ENCODE measurements at regions not wholly inside any gene's neighbourhood (a gene's known extent, or its start where the extent isn't known, plus 50 kb on each side); places are given as distances from the start of the nearest gene placed in this dataset.
"Not testable (repeated sequence)": the region's sequence is repeated elsewhere in the genome, so short reads cannot be mapped to it uniquely, and the experiment has no call there.

- H3K27me3 ChIP-seq (ENCODE audit: control insufficient read depth, insufficient read depth, low read length) = no peaks in the 10 kb centered on the region
- peak; percentile 62 for DNase-seq
- no peaks in the 10 kb centered on the region for H3K36me3 ChIP-seq (replicated peaks; ENCODE audit: control insufficient read depth, insufficient read depth, low read length)
- no peak overlapping the region for H3K4me3 ChIP-seq (ENCODE audit: insufficient read depth, low read depth, low read length)
Observed at GRCh38 chr10:28381903-28382347, 79.1 kb upstream of the MPP7 start.

- H3K27me3 ChIP-seq (ENCODE audit: control insufficient read depth, insufficient read depth, low read length) = no peaks in the 10 kb centered on the region
- no peak for DNase-seq
- H3K4me3 ChIP-seq (ENCODE audit: insufficient read depth, low read depth, low read length) = no peak overlapping the region
Observed at GRCh38 chr10:28382525-28383269, 79.8 kb upstream of the MPP7 start.

GRCh38 chr10:28384557-28384956, 81.7 kb upstream of the MPP7 start:
- no peak overlapping the region for H3K4me3 ChIP-seq (ENCODE audit: insufficient read depth, low read depth, low read length)
- H3K27me3 ChIP-seq (ENCODE audit: control insufficient read depth, insufficient read depth, low read length) = no peaks in the 10 kb centered on the region
- H3K36me3 ChIP-seq (replicated peaks; ENCODE audit: control insufficient read depth, insufficient read depth, low read length) = no peaks in the 10 kb centered on the region
- no peak for DNase-seq

More at GRCh38 chr10:28382525-28383269, 79.8 kb upstream of the MPP7 start:
- H3K36me3 ChIP-seq (replicated peaks; ENCODE audit: control insufficient read depth, insufficient read depth, low read length) = no peaks in the 10 kb centered on the region

GRCh38 chr10:28385748-28386502, 83.1 kb upstream of the MPP7 start:
- no peak overlapping the region for H3K4me3 ChIP-seq (ENCODE audit: insufficient read depth, low read depth, low read length)
- no peak for DNase-seq
- no peaks in the 10 kb centered on the region for H3K27me3 ChIP-seq (ENCODE audit: control insufficient read depth, insufficient read depth, low read length)
- H3K36me3 ChIP-seq (replicated peaks; ENCODE audit: control insufficient read depth, insufficient read depth, low read length) = no peaks in the 10 kb centered on the region

- H3K27me3 ChIP-seq (ENCODE audit: control insufficient read depth, insufficient read depth, low read length) = no peaks in the 10 kb centered on the region
- no peak overlapping the region for H3K4me3 ChIP-seq (ENCODE audit: insufficient read depth, low read depth, low read length)
- H3K36me3 ChIP-seq (replicated peaks; ENCODE audit: control insufficient read depth, insufficient read depth, low read length) = no peaks in the 10 kb centered on the region
- no peak for DNase-seq
Observed at GRCh38 chr10:28386503-28386868, 83.6 kb upstream of the MPP7 start.

GRCh38 chr10:28387140-28387539, 84.3 kb upstream of the MPP7 start:
- Histone ChIP-seq H3K4me3 (ENCODE audit: insufficient read depth, low read depth, low read length) (no peak overlapping the region), H3K36me3 (replicated peaks; ENCODE audit: control insufficient read depth, insufficient read depth, low read length) (no peaks in the 10 kb centered on the region), H3K27me3 (ENCODE audit: control insufficient read depth, insufficient read depth, low read length) (no peaks in the 10 kb centered on the region)
- no peak for DNase-seq

GRCh38 chr10:28391283-28391682, 88.4 kb upstream of the MPP7 start:
- H3K27me3 ChIP-seq (ENCODE audit: control insufficient read depth, insufficient read depth, low read length) = no peaks in the 10 kb centered on the region
- no peak for DNase-seq
- no peaks in the 10 kb centered on the region for H3K36me3 ChIP-seq (replicated peaks; ENCODE audit: control insufficient read depth, insufficient read depth, low read length)
- no peak overlapping the region for H3K4me3 ChIP-seq (ENCODE audit: insufficient read depth, low read depth, low read length)

GRCh38 chr10:28393956-28394568, 91.2 kb upstream of the MPP7 start:
- peak; percentile 68 for DNase-seq
- Histone ChIP-seq H3K4me3 (ENCODE audit: insufficient read depth, low read depth, low read length) (no peak overlapping the region), H3K27me3 (ENCODE audit: control insufficient read depth, insufficient read depth, low read length) (no peaks in the 10 kb centered on the region), H3K36me3 (replicated peaks; ENCODE audit: control insufficient read depth, insufficient read depth, low read length) (no peaks in the 10 kb centered on the region)

GRCh38 chr10:28396331-28396730, 93.5 kb upstream of the MPP7 start:
- no peak overlapping the region for H3K4me3 ChIP-seq (ENCODE audit: insufficient read depth, low read depth, low read length)
- H3K36me3 ChIP-seq (replicated peaks; ENCODE audit: control insufficient read depth, insufficient read depth, low read length) = no peaks in the 10 kb centered on the region
- no peak for DNase-seq
- H3K27me3 ChIP-seq (ENCODE audit: control insufficient read depth, insufficient read depth, low read length) = no peaks in the 10 kb centered on the region

GRCh38 chr10:28397229-28397628, 94.4 kb upstream of the MPP7 start:
- Histone ChIP-seq H3K27me3 (ENCODE audit: control insufficient read depth, insufficient read depth, low read length) (no peaks in the 10 kb centered on the region), H3K36me3 (replicated peaks; ENCODE audit: control insufficient read depth, insufficient read depth, low read length) (no peaks in the 10 kb centered on the region)
- DNase-seq = no peak

GRCh38 chr10:28400176-28400575, 97.3 kb upstream of the MPP7 start:
- no peaks in the 10 kb centered on the region for H3K27me3 ChIP-seq (ENCODE audit: control insufficient read depth, insufficient read depth, low read length)
- DNase-seq = no peak
- H3K4me3 ChIP-seq (ENCODE audit: insufficient read depth, low read depth, low read length) = no peak overlapping the region
- no peaks in the 10 kb centered on the region for H3K36me3 ChIP-seq (replicated peaks; ENCODE audit: control insufficient read depth, insufficient read depth, low read length)

More at GRCh38 chr10:28397229-28397628, 94.4 kb upstream of the MPP7 start:
- no peak overlapping the region for H3K4me3 ChIP-seq (ENCODE audit: insufficient read depth, low read depth, low read length)

GRCh38 chr10:28400681-28401080, 97.8 kb upstream of the MPP7 start:
- no peak for DNase-seq
- H3K27me3 ChIP-seq (ENCODE audit: control insufficient read depth, insufficient read depth, low read length) = no peaks in the 10 kb centered on the region
- H3K36me3 ChIP-seq (replicated peaks; ENCODE audit: control insufficient read depth, insufficient read depth, low read length) = no peaks in the 10 kb centered on the region
- H3K4me3 ChIP-seq (ENCODE audit: insufficient read depth, low read depth, low read length) = no peak overlapping the region

GRCh38 chr10:28402611-28403073, 99.8 kb upstream of the MPP7 start:
- H3K4me3 ChIP-seq (ENCODE audit: insufficient read depth, low read depth, low read length); H3K27me3 ChIP-seq (ENCODE audit: control insufficient read depth, insufficient read depth, low read length); DNase-seq; H3K36me3 ChIP-seq (replicated peaks; ENCODE audit: control insufficient read depth, insufficient read depth, low read length): not testable (repeated sequence)

- Histone ChIP-seq H3K4me3 (ENCODE audit: insufficient read depth, low read depth, low read length) (no peak overlapping the region), H3K27me3 (ENCODE audit: control insufficient read depth, insufficient read depth, low read length) (no peaks in the 10 kb centered on the region), H3K36me3 (replicated peaks; ENCODE audit: control insufficient read depth, insufficient read depth, low read length) (no peaks in the 10 kb centered on the region)
- no peak for DNase-seq
Observed at GRCh38 chr10:28403090-28403489, 100.2 kb upstream of the MPP7 start.

All from H7 (cell line).